ENCODE measurements at regions not wholly inside any gene's neighbourhood (a gene's known extent, or its start where the extent isn't known, plus 50 kb on each side); places are given as distances from the start of the nearest gene placed in this dataset.

DNA sequence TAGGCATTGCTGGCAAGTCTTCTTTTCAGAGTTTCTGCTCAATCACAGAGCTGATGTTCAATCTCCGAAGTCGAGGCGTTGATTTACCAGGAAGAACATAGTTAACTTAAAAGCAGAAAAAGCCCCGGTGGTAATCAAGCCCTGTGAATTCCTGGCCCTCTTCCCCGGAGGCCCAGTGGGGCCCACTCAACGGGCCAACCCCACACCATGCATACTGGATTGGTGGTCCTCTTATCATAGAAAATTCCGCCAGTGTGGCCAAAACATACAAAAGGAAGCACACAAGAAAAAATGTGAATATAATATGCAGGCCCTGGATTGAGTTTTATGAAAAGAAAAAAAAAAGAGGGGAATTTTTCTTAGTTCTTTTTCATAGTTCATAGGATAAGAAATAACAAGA lies 873.0 kb upstream of the NR2F2 start:
- TF ChIP-seq CTCF (IDR thresholded peaks at IDR 0.05; ENCODE audit: partially characterized antibody, unreplicated experiment), result no peak
- DNase-seq, result no peak
- Mint-ChIP-seq H3K9me3 (ENCODE audit: unreplicated experiment) (no peaks in the 10 kb centered on the region), H3K36me3 (ENCODE audit: unreplicated experiment) (no peaks in the 10 kb centered on the region), H3K27ac (ENCODE audit: unreplicated experiment) (no peak overlapping the region), H3K4me1 (ENCODE audit: low read depth, unreplicated experiment) (no peaks in the 10 kb centered on the region), H3K27me3 (ENCODE audit: unreplicated experiment) (no peaks in the 10 kb centered on the region), H3K4me3 (ENCODE audit: unreplicated experiment) (no peak overlapping the region)

GRCh38 chr15:95458721-95459120 lies 871.8 kb upstream of the NR2F2 start:
- no peaks in the 10 kb centered on the region for H3K9me3 Mint-ChIP-seq (ENCODE audit: unreplicated experiment)
- H3K4me3 Mint-ChIP-seq (ENCODE audit: unreplicated experiment), result no peak overlapping the region

DNA sequence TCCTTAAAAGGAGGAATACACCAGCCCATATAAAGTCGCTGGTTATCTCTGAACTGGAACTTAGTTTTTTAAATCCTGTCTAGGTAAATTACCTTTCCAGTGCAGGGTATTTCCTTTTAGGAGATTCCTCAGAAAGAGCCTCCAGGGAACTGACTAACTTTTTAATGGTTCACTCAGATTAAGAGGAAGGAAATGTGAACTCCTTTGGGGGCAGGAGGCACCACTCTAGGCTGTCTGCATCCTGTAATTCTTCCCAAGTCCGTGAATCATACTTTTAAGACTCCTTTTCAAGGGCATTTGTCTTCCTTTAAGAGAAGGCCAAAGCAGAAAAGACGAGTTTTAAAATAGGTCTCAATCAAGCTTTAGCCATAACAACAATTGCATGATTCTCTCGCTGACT lies 871.2 kb upstream of the NR2F2 start:
- Mint-ChIP-seq H3K27ac (ENCODE audit: unreplicated experiment) (no peak overlapping the region), H3K4me1 (ENCODE audit: low read depth, unreplicated experiment) (no peaks in the 10 kb centered on the region), H3K27me3 (ENCODE audit: unreplicated experiment) (no peaks in the 10 kb centered on the region), H3K4me3 (ENCODE audit: unreplicated experiment) (no peak overlapping the region), H3K9me3 (ENCODE audit: unreplicated experiment) (no peaks in the 10 kb centered on the region), H3K36me3 (ENCODE audit: unreplicated experiment) (no peaks in the 10 kb centered on the region)
- TF ChIP-seq CTCF (IDR thresholded peaks at IDR 0.05; ENCODE audit: partially characterized antibody, unreplicated experiment), result no peak
- DNase-seq, result no peak

More at GRCh38 chr15:95458721-95459120, 871.8 kb upstream of the NR2F2 start:
- no peak for TF ChIP-seq CTCF (IDR thresholded peaks at IDR 0.05; ENCODE audit: partially characterized antibody, unreplicated experiment)
- H3K4me1 Mint-ChIP-seq (ENCODE audit: low read depth, unreplicated experiment), result no peaks in the 10 kb centered on the region
- no peak overlapping the region for H3K27ac Mint-ChIP-seq (ENCODE audit: unreplicated experiment)
- no peak for DNase-seq
- no peaks in the 10 kb centered on the region for H3K27me3 Mint-ChIP-seq (ENCODE audit: unreplicated experiment)
- no peaks in the 10 kb centered on the region for H3K36me3 Mint-ChIP-seq (ENCODE audit: unreplicated experiment)

DNA sequence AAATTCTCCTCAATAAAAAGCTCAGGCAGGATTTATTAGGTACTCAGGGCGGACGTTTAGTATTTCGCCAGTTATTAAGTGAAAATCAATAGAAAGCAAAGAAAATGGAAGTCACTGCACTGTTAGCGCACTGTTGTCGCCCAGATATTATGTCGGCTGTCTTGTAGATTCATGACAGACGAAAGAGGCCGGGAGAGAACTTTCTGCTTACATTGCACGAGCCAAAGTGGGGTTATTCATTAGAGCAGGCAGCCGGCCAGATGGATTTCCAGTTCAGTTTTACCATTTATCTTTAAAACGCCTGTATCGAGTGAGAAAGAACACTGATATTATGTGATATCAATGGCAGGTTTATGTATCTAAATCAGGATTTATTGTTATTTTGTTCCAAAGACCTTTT lies 866.0 kb upstream of the NR2F2 start:
- H3K27me3 Mint-ChIP-seq (ENCODE audit: unreplicated experiment), result peaks cover 2% of the 10 kb centered on the region
- no peaks in the 10 kb centered on the region for H3K36me3 Mint-ChIP-seq (ENCODE audit: unreplicated experiment)
- H3K27ac Mint-ChIP-seq (ENCODE audit: unreplicated experiment), result no peak overlapping the region
- no peak overlapping the region for H3K4me3 Mint-ChIP-seq (ENCODE audit: unreplicated experiment)
- H3K9me3 Mint-ChIP-seq (ENCODE audit: unreplicated experiment), result peaks cover 3% of the 10 kb centered on the region
- no peak for DNase-seq
- TF ChIP-seq CTCF (IDR thresholded peaks at IDR 0.05; ENCODE audit: partially characterized antibody, unreplicated experiment), result no peak
- H3K4me1 Mint-ChIP-seq (ENCODE audit: low read depth, unreplicated experiment), result peaks cover 2% of the 10 kb centered on the region

DNA sequence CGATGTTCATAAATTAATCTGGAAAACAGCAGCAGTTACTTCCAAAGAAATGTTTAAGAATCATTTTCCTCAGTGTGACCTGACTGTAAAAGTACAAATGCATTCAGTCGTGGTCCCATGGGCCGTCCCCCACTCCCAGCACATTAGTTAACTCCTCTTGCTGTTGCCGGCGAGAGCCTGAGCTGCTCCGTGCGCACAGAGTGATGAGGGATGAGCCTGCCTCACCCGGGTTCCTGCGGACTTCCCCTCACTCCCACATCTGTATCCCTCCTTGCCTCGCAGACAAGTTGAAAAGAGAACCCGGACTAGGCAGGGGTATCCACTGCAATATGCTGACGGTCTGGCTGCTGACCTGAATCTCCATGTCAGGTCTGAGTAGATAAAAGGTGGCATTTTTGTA lies 861.7 kb upstream of the NR2F2 start:
- H3K4me3 Mint-ChIP-seq (ENCODE audit: unreplicated experiment), result no peak overlapping the region
- peak; percentile 38 for DNase-seq
- H3K36me3 Mint-ChIP-seq (ENCODE audit: unreplicated experiment), result no peaks in the 10 kb centered on the region
- H3K27ac Mint-ChIP-seq (ENCODE audit: unreplicated experiment), result no peak overlapping the region
- peaks cover 3% of the 10 kb centered on the region for H3K27me3 Mint-ChIP-seq (ENCODE audit: unreplicated experiment)
- H3K4me1 Mint-ChIP-seq (ENCODE audit: low read depth, unreplicated experiment), result peaks cover 2% of the 10 kb centered on the region
- H3K9me3 Mint-ChIP-seq (ENCODE audit: unreplicated experiment), result peaks cover 3% of the 10 kb centered on the region
- no peak for TF ChIP-seq CTCF (IDR thresholded peaks at IDR 0.05; ENCODE audit: partially characterized antibody, unreplicated experiment)

All from glutamatergic neuron (in vitro differentiated cells).